HG03039 (cell line): ENCODE measurements at regions not wholly inside any gene's neighbourhood (a gene's known extent, or its start where the extent isn't known, plus 50 kb on each side); places are given as distances from the start of the nearest gene placed in this dataset.

Experiments
- ATAC-seq: cut with Tn5 transposase; IDR thresholded peaks from one replicate; pipeline ENCODE4 v1.9.1; 2021; ENCODE audit warnings: mild to moderate bottlenecking, moderate library complexity; ENCODE audit not compliant: unreplicated experiment

DNA sequence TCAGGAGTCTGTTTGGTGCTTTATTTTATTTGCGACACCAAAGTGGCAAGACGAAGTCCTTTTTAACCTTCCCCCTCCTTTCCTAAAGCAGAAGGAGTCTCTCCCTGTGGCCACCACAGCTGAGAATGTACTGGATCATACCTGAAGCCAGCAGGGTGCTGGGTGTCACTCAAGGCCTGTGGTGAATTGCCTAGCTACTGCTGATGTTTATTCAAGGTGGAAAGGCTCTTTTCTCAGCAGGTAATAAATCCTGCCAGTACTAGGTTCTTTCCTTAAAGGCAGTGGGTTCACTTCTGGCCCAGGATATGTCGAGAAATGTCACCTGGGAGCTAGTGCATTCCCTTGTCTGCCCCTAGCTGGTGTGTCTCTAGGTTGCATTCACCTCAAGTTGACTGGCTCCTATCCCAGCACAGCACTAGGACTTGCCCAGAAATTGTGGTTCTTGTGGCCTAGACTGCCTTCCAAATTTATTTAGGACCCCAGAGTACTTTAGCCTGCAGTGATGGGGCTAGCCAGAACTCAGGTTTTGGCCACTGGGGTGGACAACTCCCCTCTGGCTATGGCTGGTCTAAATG is 60.8 kb upstream of the FAM3C start:
- ATAC-seq, result no peak

DNA sequence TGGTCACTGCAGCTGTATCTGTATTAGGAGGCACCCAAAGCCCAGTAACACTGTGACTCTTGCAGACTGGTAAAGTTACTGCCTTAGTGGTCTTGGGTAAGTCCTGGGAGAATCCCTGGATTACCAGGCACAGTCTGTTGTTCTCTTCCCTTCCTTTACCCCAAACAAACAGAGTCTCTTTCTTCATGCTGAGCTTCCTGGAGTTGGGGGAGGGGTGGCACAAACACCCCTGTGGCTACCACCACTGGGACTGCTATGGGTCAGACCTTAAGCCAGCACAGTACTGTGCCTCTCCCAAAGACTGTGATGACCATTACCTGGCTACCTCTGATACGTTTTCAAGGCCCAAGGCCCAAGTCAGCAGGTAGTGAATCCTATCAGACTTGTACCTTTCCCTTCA is 59.9 kb upstream of the FAM3C start:
- ATAC-seq, result no peak

DNA sequence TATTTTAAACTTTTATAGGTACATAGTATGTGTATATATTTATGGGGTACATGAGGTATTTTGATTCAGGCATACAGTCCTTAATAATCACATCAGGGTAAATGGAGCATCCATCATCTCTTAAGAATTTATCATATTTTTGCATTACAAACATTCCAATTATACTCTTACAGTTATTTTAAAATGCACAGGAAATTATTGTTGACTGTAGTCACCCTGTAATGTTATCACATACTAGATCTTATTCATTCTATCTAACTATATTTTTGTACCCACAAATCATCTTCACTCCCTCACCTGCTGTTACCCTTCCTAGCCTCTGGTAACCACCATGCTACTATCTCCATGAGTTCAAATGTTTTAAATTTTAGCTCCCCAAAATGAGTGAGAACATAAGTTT is 56.3 kb upstream of the FAM3C start:
- ATAC-seq, result no peak

DNA sequence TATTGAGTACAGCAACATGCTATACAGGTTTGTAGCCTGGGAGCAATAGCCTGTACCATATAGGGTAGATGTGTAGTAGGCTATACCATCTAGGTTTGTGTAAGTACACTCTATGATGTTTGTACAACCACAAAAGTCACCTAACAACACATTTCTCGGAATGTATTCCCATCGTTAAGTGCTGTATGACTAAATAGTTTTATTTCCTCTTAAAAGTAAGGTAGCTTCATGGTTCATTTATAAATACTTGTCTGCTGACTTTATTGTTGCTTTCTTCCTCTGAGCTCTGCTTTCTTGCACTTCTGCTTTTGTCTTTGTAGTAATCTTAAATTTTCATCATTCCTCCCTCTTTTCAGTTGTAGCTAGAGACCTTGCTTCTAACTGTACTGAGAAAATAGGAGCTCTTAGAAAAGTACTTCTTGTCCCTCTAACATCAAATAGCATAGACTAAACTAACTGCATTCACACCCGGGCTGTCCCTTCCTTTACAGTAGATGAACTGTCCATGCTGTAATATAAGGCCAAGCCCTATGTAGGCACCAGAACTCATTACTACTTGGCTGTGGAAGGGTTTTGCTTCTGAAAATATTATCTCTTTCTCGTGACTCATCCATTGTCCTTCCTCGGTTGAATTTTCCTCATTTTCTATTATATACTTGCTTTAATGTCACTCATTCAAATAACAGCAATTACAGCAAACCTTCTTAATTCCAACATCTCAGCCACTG is 55.4 kb upstream of the FAM3C start:
- ATAC-seq, result no peak

DNA sequence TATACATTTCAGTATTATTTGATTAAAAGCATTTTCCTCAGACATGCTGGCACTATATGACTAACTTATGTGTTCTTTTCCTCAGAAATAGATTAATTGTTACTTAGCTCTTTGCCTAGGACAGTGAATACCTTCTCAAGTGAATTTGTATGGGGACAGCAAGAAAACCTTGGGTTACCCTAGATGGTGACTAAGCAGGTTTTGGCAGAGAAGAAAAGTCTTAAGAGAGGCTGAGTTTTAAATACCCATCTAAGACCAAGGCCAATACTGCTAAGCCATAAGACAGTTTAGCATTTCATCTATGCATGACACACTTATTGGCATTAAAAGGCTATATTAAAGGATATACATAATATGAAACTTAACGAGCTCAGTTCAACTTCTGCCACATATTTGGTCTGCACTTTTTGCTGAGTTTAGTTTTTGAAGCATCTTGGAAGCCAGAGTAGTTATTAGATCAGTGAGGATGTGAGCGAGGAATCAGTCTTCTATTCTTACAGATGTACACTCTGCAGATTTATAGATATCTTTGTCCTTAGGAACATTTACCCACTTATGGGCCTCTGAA is 54.6 kb upstream of the FAM3C start:
- no peak for ATAC-seq

DNA sequence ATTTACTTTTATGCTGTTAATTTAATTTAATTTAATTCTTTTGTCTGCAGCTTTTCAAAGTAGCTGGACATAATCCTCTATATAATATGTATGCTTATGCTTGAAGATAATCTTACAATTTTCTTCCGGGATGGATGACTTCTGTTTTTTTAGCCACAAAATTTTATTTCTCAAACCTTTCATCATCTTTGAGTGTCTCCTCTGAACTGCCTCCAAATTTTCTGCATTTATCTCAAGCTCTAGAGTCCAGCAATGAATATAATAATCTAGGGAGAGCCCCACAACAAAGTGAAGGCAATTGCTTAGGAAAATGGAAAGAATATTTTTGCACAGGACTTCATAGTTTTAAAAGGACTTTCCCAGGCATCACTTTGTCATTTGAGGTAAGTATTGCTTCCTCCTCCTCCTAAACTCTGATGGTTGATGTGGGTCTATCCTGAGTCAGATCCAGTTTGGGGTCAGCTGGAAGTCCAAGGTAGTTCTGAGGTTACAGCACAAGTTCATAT is 53.7 kb upstream of the FAM3C start:
- ATAC-seq, result no peak

DNA sequence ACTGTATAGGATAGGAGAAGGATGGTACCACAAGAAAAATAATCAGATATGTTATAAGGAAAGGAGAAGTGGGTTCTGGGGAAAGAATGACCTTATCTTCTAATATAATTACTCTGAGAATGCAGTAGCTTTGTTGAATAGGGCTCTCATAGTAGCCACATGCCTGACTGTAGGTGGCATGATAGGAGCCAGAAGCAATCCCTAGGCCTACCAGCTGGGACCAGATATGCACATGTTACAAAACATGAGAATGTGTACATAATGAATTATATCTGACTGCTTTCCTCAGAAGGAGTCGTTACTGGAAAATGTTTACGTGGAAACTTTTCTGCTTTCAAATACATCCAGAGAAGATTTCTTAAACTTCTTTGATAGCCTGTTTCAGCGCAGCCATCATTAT is 53.2 kb upstream of the FAM3C start:
- no peak for ATAC-seq

DNA sequence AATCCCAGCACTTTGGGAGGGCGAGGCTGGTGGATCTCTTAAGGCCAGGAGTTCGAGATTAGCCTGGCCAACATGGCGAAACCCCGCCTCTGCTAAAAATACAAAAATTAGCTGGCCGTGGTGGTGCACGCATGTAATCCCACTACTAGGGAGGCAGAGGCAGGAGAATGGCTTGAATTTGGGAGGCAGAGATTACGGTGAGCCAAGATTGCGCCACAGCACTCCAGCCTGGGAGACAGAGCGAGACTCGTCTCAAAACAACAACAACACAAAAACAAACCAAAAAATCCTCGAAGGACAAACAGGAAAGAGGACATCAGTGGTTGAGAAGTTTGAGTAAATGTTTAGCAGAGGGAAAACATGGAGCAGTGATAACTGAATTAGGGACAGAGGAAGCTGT is 52.3 kb upstream of the FAM3C start:
- no peak for ATAC-seq

DNA sequence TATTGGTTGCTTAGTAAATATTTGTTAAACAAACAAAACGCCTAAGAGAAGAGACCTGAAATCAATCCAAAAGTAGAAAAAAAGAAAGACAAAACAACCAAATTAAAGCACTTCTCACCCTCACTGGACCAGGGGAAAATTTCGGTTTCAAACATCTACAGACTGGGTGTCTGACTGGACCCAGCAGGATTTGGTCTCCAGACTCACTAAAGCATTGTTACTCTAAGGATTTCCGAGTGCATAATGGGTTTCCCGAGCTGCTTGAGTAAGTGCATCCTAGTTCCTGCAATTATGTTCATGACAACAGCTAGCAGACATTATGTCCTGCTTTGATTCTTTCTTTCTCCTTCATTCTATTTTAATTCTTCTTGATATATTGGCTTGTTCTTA is 51.8 kb upstream of the FAM3C start:
- no peak for ATAC-seq

DNA sequence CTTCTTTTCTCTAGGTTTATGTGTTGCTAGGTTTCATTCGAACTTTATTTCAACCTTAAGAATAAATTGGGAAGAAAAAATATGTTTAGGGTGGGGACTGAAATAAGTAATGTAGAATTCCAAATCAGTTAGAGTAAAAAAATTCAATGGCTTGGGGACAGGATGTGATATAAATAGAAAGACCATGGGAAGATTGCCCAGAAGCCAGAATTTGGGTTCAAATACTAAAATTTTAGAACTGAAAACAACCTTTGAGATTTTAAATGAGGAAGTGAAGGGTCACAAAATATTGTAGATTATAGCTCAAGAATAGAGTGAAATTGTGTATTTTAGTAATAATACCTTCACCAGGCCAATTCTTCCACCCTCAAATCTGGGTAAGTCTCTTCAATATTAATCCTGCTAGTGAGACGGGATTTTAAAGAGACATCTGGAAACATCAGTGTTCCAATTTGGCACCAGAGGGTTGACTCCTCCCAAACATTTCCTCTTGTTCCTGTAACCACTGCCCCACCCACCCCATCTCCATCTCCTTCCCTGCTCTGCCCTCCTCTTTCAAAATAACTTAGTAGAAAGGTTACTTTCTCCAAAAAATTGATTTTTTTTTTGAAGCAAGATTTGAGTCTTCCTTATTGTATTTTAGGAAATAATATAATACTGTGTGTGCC is 51.3 kb upstream of the FAM3C start:
- no peak for ATAC-seq

DNA sequence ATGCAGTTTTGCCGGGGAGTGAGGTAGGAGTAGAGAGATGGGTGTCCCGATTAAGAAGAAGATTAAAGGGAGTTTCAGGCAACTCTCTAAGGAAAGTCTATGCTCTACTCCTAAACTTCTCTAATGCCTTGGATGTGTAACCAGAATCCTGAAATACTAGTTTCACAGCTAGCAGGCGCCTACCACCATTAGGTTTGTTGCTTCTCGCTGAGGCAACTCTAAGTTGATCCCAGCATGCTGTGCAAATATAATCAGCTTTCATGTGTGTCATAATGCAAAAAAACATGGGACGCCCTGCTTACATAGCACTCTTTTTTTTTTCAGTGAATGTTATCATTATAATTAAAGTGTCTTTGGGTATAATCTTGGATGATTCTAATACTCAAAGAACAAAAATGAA is 50.4 kb upstream of the FAM3C start:
- ATAC-seq, result no peak
